GM18868 (cell line): ENCODE measurements at regions not wholly inside any gene's neighbourhood (a gene's known extent, or its start where the extent isn't known, plus 50 kb on each side); places are given as distances from the start of the nearest gene placed in this dataset.
"Not testable (repeated sequence)": the region's sequence is repeated elsewhere in the genome, so short reads cannot be mapped to it uniquely, and the experiment has no call there.

Experiments used
- ATAC-seq: cut with Tn5 transposase; IDR thresholded peaks from one replicate; pipeline ENCODE4 v1.9.1; 2021; ENCODE audit warnings: mild to moderate bottlenecking, moderate library complexity; ENCODE audit not compliant: unreplicated experiment

- no peak for ATAC-seq
These were observed 192.1 kb upstream of the TTC14 start for GRCh38 chr3:180409883-180410282.

GRCh38 chr3:180414157-180414556 is 187.8 kb upstream of the TTC14 start:
- no peak for ATAC-seq

GRCh38 chr3:180416111-180416594 is 185.8 kb upstream of the TTC14 start:
- no peak for ATAC-seq

- no peak for ATAC-seq
These were observed 184.7 kb upstream of the TTC14 start for GRCh38 chr3:180417241-180417640.

GRCh38 chr3:180420016-180420415 is 181.9 kb upstream of the TTC14 start:
- ATAC-seq = no peak

- no peak for ATAC-seq
These were observed 181.2 kb upstream of the TTC14 start for GRCh38 chr3:180420804-180421203.

- ATAC-seq = no peak
These were observed 180.7 kb upstream of the TTC14 start for GRCh38 chr3:180421221-180421620.

- ATAC-seq = no peak
These were observed 180.2 kb upstream of the TTC14 start for GRCh38 chr3:180421721-180422120.

GRCh38 chr3:180424305-180424704 is 177.7 kb upstream of the TTC14 start:
- not testable (repeated sequence) for ATAC-seq

- ATAC-seq = no peak
These were observed 171.1 kb upstream of the TTC14 start for GRCh38 chr3:180430896-180431295.

- no peak for ATAC-seq
These were observed 168.8 kb upstream of the TTC14 start for GRCh38 chr3:180433152-180433551.

- ATAC-seq = no peak
These were observed 154.8 kb upstream of the TTC14 start for GRCh38 chr3:180447136-180447535.

- ATAC-seq = not testable (repeated sequence)
These were observed 153.6 kb upstream of the TTC14 start for GRCh38 chr3:180448407-180448806.

- no peak for ATAC-seq
These were observed 144.7 kb upstream of the TTC14 start for GRCh38 chr3:180457225-180457624.

- no peak for ATAC-seq
These were observed 135.5 kb upstream of the TTC14 start for GRCh38 chr3:180466401-180467011.

GRCh38 chr3:180467177-180467576 is 134.8 kb upstream of the TTC14 start:
- no peak for ATAC-seq

- ATAC-seq = no peak
These were observed 132.8 kb upstream of the TTC14 start for GRCh38 chr3:180469149-180469548.

- no peak for ATAC-seq
These were observed 123.3 kb upstream of the TTC14 start for GRCh38 chr3:180478695-180479094.

- no peak for ATAC-seq
These were observed 109.9 kb upstream of the TTC14 start for GRCh38 chr3:180492047-180492446.

- ATAC-seq = no peak
These were observed 105.0 kb upstream of the TTC14 start for GRCh38 chr3:180496995-180497394.

GRCh38 chr3:180516368-180516767 is 85.6 kb upstream of the TTC14 start:
- ATAC-seq = no peak

- ATAC-seq = no peak
These were observed 78.9 kb upstream of the TTC14 start for GRCh38 chr3:180523040-180523439.

GRCh38 chr3:180528843-180529242 is 73.1 kb upstream of the TTC14 start:
- ATAC-seq = no peak
